ENCODE measurements at regions not wholly inside any gene's neighbourhood (a gene's known extent, or its start where the extent isn't known, plus 50 kb on each side); places are given as distances from the start of the nearest gene placed in this dataset.

GRCh38 chr3:101962055-101962454 is 112.7 kb downstream of the NFKBIZ start:
- TF ChIP-seq CTCF (IDR thresholded peaks at IDR 0.05; ENCODE audit: low read depth, low read length, missing input control) (no peak), TAF1 (conservative IDR thresholded peaks at IDR 0.05) (no peak), MAX (IDR thresholded peaks at IDR 0.05) (no peak), ZBTB33 (IDR thresholded peaks at IDR 0.05) (no peak), RAD21 (IDR thresholded peaks at IDR 0.05) (no peak), JUND (IDR thresholded peaks at IDR 0.05) (no peak), ATF3 (IDR thresholded peaks at IDR 0.05) (no peak), SP1 (IDR thresholded peaks at IDR 0.05) (no peak), RXRA (IDR thresholded peaks at IDR 0.05) (no peak), GABPA (IDR thresholded peaks at IDR 0.05 in 1 of 2, conservative IDR thresholded peaks at IDR 0.05 in 1 of 2) (no peak), EGR1 (IDR thresholded peaks at IDR 0.05; ENCODE audit: low read depth in 2 of 2) (no peak), FOXA1 (IDR thresholded peaks at IDR 0.05) (no peak)
- TF ChIP-seq, protein P1, sequence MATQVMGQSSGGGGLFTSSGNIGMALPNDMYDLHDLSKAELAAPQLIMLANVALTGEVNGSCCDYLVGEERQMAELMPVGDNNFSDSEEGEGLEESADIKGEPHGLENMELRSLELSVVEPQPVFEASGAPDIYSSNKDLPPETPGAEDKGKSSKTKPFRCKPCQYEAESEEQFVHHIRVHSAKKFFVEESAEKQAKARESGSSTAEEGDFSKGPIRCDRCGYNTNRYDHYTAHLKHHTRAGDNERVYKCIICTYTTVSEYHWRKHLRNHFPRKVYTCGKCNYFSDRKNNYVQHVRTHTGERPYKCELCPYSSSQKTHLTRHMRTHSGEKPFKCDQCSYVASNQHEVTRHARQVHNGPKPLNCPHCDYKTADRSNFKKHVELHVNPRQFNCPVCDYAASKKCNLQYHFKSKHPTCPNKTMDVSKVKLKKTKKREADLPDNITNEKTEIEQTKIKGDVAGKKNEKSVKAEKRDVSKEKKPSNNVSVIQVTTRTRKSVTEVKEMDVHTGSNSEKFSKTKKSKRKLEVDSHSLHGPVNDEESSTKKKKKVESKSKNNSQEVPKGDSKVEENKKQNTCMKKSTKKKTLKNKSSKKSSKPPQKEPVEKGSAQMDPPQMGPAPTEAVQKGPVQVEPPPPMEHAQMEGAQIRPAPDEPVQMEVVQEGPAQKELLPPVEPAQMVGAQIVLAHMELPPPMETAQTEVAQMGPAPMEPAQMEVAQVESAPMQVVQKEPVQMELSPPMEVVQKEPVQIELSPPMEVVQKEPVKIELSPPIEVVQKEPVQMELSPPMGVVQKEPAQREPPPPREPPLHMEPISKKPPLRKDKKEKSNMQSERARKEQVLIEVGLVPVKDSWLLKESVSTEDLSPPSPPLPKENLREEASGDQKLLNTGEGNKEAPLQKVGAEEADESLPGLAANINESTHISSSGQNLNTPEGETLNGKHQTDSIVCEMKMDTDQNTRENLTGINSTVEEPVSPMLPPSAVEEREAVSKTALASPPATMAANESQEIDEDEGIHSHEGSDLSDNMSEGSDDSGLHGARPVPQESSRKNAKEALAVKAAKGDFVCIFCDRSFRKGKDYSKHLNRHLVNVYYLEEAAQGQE (IDR thresholded peaks at IDR 0.05), result no peak
